H1 (cell line): ENCODE measurements at regions not wholly inside any gene's neighbourhood (a gene's known extent, or its start where the extent isn't known, plus 50 kb on each side); places are given as distances from the start of the nearest gene placed in this dataset.

Experiments
- CTCF ChIA-PET: fragments of 300-600 bp; sonication (Branson Sonifier 250); formaldehyde crosslinking; loops from one replicate; lab custom pipeline; 2021; ENCODE audit not compliant: partially characterized antibody; lab: Charles Lee
- POLR2A ChIA-PET: fragments of 300-600 bp; sonication (Branson Sonifier 250); formaldehyde crosslinking; loops from one replicate; lab custom pipeline; 2021; ENCODE audit warnings: inconsistent platforms; ENCODE audit not compliant: partially characterized antibody; lab: Charles Lee
- DNase-seq, 2 experiments: peaks; one replicate each; pipeline versions ENCODE4 v3.0.0 to v3.0.0-alpha.2; 2010 to 2022; ENCODE audit warnings: low spot score in 2 of 2, low read depth in 1 of 2, mixed read lengths in 1 of 2
- FAIRE-seq: peaks from 2 replicates; lab custom pipeline; 2011; peaks lifted over from hg19 to GRCh38; lab: Jason Lieb, UNC
- H2AFZ ChIP-seq: 2 replicates; pipeline ENCODE4 v1.8.1; 2012; ENCODE audit warnings: low read length, inconsistent platforms
- H2AK5ac ChIP-seq: 2 replicates; pipeline ENCODE4 v1.6.1; 2013; ENCODE audit warnings: low read depth, low read length
- H2BK120ac ChIP-seq: replicated peaks from 2 replicates; pipeline ENCODE3; 2013; ENCODE audit warnings: low read depth, low read length, inconsistent platforms
- H2BK12ac ChIP-seq: 2 replicates; pipeline ENCODE4 v1.6.1; 2013; ENCODE audit warnings: low read depth, low read length
- H2BK15ac ChIP-seq: 2 replicates; pipeline ENCODE4 v1.6.1; 2013; ENCODE audit warnings: low read length
- H2BK20ac ChIP-seq: 2 replicates; pipeline ENCODE4 v1.6.1; 2013; ENCODE audit warnings: low read length
- H2BK5ac ChIP-seq: 2 replicates; pipeline ENCODE4 v1.6.1; 2013; ENCODE audit warnings: low read depth, low read length
- H3K14ac ChIP-seq: 2 replicates; pipeline ENCODE4 v1.6.1; 2013; ENCODE audit warnings: inconsistent platforms; ENCODE audit not compliant: insufficient read length
- H3K18ac ChIP-seq: 2 replicates; pipeline ENCODE4 v1.6.1; 2013; ENCODE audit warnings: low read length; ENCODE audit errors: extremely low read depth
- H3K23ac ChIP-seq: 2 replicates; pipeline ENCODE4 v1.6.1; 2013; ENCODE audit warnings: inconsistent platforms; ENCODE audit not compliant: insufficient read length
- H3K23me2 ChIP-seq: 2 replicates; pipeline ENCODE4 v1.6.1; 2013; ENCODE audit warnings: low read depth, low read length
- H3K27ac ChIP-seq: 2 replicates; pipeline ENCODE4 v1.6.1; 2011; ENCODE audit warnings: low read depth, low read length, inconsistent platforms
- H3K27me3 ChIP-seq, 4 experiments: replicated peaks in 1 of 4; 1 replicate in 1 of 4; 2 replicates in 3 of 4; pipeline versions ENCODE4 v1.6.1 to v1.8.1; 2011 to 2013; ENCODE audit warnings: low read length in 3 of 4, mild to moderate bottlenecking in 3 of 4, inconsistent platforms in 2 of 4, mixed read lengths in 2 of 4, moderate library complexity in 1 of 4; ENCODE audit not compliant: control insufficient read depth in 3 of 4, insufficient read depth in 3 of 4; ENCODE audit errors: extremely low read depth in 1 of 4
- H3K36me3 ChIP-seq, 4 experiments: 2 replicates each; pipeline versions ENCODE4 v1.6.1 to v1.8.1; 2011 to 2013; ENCODE audit warnings: mild to moderate bottlenecking in 4 of 4, low read length in 3 of 4, moderate library complexity in 2 of 4, control low read depth in 1 of 4, inconsistent platforms in 1 of 4; ENCODE audit not compliant: insufficient read depth in 4 of 4, control insufficient read depth in 2 of 4
- H3K4ac ChIP-seq: replicated peaks from 2 replicates; pipeline ENCODE3; 2013; ENCODE audit warnings: low read length, low read depth, mixed read lengths, inconsistent platforms; ENCODE audit not compliant: insufficient read length
- H3K4me1 ChIP-seq, 4 experiments: replicated peaks in 1 of 4; 1 replicate in 1 of 4; 2 replicates in 3 of 4; pipeline versions ENCODE4 v1.6.1 to v1.8.1; 2011 to 2013; ENCODE audit warnings: low read length in 3 of 4, inconsistent platforms in 2 of 4, mixed read lengths in 1 of 4; ENCODE audit not compliant: insufficient read depth in 4 of 4, control insufficient read depth in 3 of 4
- H3K4me2 ChIP-seq, 2 experiments: 2 replicates each; pipeline versions ENCODE4 v1.6.1 to v1.8.1; 2011 to 2013; ENCODE audit warnings: low read depth in 2 of 2, low read length in 2 of 2, control low read depth in 1 of 2, inconsistent platforms in 1 of 2, mild to moderate bottlenecking in 1 of 2; ENCODE audit not compliant: insufficient read depth in 1 of 2
- H3K4me3 ChIP-seq, 4 experiments: fragments of 200-600, 300-600 bp in 1 of 4; sonication (generic), shearing (Covaris generic), sonication (Bioruptor Twin) in 1 of 4; 2 replicates each; pipeline versions ENCODE4 v1.5.1 to v1.8.1; 2011 to 2016; ENCODE audit warnings: low read length in 4 of 4, low read depth in 3 of 4, control low read depth in 2 of 4, inconsistent platforms in 2 of 4, mild to moderate bottlenecking in 2 of 4, mixed read lengths in 1 of 4, moderate library complexity in 1 of 4; ENCODE audit not compliant: insufficient read depth in 2 of 4; ENCODE audit errors: extremely low read depth in 1 of 4
- H3K56ac ChIP-seq: replicated peaks from 2 replicates; pipeline ENCODE3; 2013; ENCODE audit warnings: low read depth, mild to moderate bottlenecking, mixed read lengths, low read length, inconsistent platforms; ENCODE audit not compliant: insufficient read length
- H3K79me1 ChIP-seq: 2 replicates; pipeline ENCODE4 v1.6.1; 2013; ENCODE audit warnings: low read depth, low read length, control low read depth
- H3K79me2 ChIP-seq, 2 experiments: 2 replicates each; pipeline versions ENCODE4 v1.6.1 to v1.8.1; 2012 to 2013; ENCODE audit warnings: low read length in 2 of 2, mild to moderate bottlenecking in 2 of 2, inconsistent platforms in 1 of 2; ENCODE audit not compliant: insufficient read depth in 2 of 2, control insufficient read depth in 1 of 2
- H3K9ac ChIP-seq, 4 experiments: replicated peaks in 1 of 4; 1 replicate in 1 of 4; 2 replicates in 3 of 4; pipeline versions ENCODE4 v1.6.1 to v1.8.1; 2011 to 2013; ENCODE audit warnings: low read depth in 3 of 4, low read length in 3 of 4, control low read depth in 2 of 4, mild to moderate bottlenecking in 2 of 4, moderate library complexity in 2 of 4, inconsistent platforms in 1 of 4; ENCODE audit errors: extremely low read depth in 1 of 4
- H3K9me3 ChIP-seq, 2 experiments: 2 replicates each; pipeline versions ENCODE4 v1.6.1 to v1.8.1; 2012 to 2013; ENCODE audit warnings: mild to moderate bottlenecking in 2 of 2, moderate library complexity in 2 of 2, control low read depth in 1 of 2, inconsistent platforms in 1 of 2, low read depth in 1 of 2, low read length in 1 of 2, mixed read lengths in 1 of 2; ENCODE audit not compliant: insufficient read depth in 2 of 2
- H4K20me1 ChIP-seq, 2 experiments: replicated peaks in 1 of 2; 2 replicates each; pipeline versions ENCODE3 to v1.8.1; 2011 to 2013; ENCODE audit warnings: inconsistent platforms in 2 of 2, low read length in 2 of 2, mild to moderate bottlenecking in 1 of 2; ENCODE audit not compliant: insufficient read depth in 2 of 2, control insufficient read depth in 1 of 2
- H4K5ac ChIP-seq: 2 replicates; pipeline ENCODE4 v1.6.1; 2013; ENCODE audit warnings: low read length, low read depth, mixed read lengths, inconsistent platforms; ENCODE audit not compliant: insufficient read length
- H4K8ac ChIP-seq: 2 replicates; pipeline ENCODE4 v1.8.0; 2013; ENCODE audit warnings: mild to moderate bottlenecking, moderate library complexity, low read length, inconsistent platforms; ENCODE audit not compliant: insufficient read depth; ENCODE audit errors: extremely low read depth
- H4K91ac ChIP-seq: replicated peaks from 2 replicates; pipeline ENCODE3; 2013; ENCODE audit warnings: low read length, mixed read lengths, inconsistent platforms; ENCODE audit not compliant: insufficient read length
- CEBPB ChIP-seq: IDR thresholded peaks from 2 replicates; pipeline ENCODE4 v1.6.1; 2012; ENCODE audit warnings: low read depth, low read length
- GABPA ChIP-seq: IDR thresholded peaks from 2 replicates; pipeline ENCODE4 v1.6.1; 2011; ENCODE audit warnings: mild to moderate bottlenecking, low read length, moderate library complexity, borderline replicate concordance; ENCODE audit not compliant: insufficient read depth
- TCF12 ChIP-seq: IDR thresholded peaks from 2 replicates; pipeline ENCODE4 v1.6.1; 2011; ENCODE audit warnings: low read depth, mild to moderate bottlenecking, low read length
- WGBS, 2 experiments: shearing (Covaris generic) in 1 of 2; methylation state at CpG; one replicate each; pipeline versions ENCODE4 v1.1.6 to v1.1.7; 2013 to 2015; ENCODE audit warnings: low lambda C conversion rate in 2 of 2, mixed read lengths in 2 of 2, inconsistent platforms in 1 of 2, low coverage in 1 of 2, missing lambda C conversion rate in 1 of 2; ENCODE audit not compliant: insufficient replicate concordance in 2 of 2, insufficient coverage in 1 of 2, insufficient read length in 1 of 2; ENCODE audit errors: extremely low coverage in 1 of 2, missing lambda C conversion rate in 1 of 2; 5-methylcytosine and 5-hydroxymethylcytosine counted together

DNA sequence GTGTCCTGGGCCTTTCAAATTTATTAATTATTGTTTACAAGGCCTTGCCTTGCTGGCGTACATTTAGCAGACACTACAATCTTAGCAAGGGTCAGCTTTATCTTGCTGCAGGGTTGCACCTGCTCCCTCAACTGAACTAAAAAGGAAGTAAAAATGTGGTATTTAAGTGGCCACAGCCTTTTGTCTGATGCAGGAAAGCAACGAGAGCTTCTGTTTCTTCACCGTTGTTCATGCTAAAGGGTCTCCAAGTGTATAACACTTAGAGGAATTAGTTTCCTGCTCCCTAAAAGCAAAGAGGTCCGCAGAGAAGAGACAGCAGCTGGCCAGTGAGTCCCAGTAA lies 62.8 kb upstream of the EGLN3 start:
- no peaks in the 10 kb centered on the region for H3K36me3 ChIP-seq
- H3K56ac ChIP-seq, result no peak overlapping the region
- no peak overlapping the region for H4K5ac ChIP-seq
- H3K79me1 ChIP-seq, result no peaks in the 10 kb centered on the region
- ChIA-PET CTCF (interaction anchor here (1.2 kb wide), 1 partner anchor 84 kb away, joined by 3 read pairs; no protein-coding TSS in a partner anchor), POLR2A (no interaction called here)
- no peak overlapping the region for H3K4ac ChIP-seq
- H3K23ac ChIP-seq, result no peak overlapping the region
- H3K27ac ChIP-seq, result no peak overlapping the region
- H3K14ac ChIP-seq, result no peak overlapping the region
- no peak overlapping the region for H2BK120ac ChIP-seq
- no peak for DNase-seq
- H3K27me3 ChIP-seq, result no peaks in the 10 kb centered on the region
- H3K18ac ChIP-seq, result no peak overlapping the region
- H4K91ac ChIP-seq, result peak overlapping the region; percentile 29
- H2BK12ac ChIP-seq, result no peak overlapping the region
- no peaks in the 10 kb centered on the region for H3K23me2 ChIP-seq
- H3K4me1 ChIP-seq, result peaks cover 0 to 8% (median 3%) of the 10 kb centered on the region in 4 experiments; a peak in 1 of 7 replicates
- H2AFZ ChIP-seq, result no peak overlapping the region
- FAIRE-seq, result no peak
- no peak overlapping the region for H3K4me2 ChIP-seq
- 71% methylated on average over 4 of the region's 4 CpGs; no CpG with 5 or more reads in 1 of the 2 experiments for WGBS, 2 experiments
- no peak overlapping the region for H2BK15ac ChIP-seq
- H2AK5ac ChIP-seq, result no peak overlapping the region
- H3K79me2 ChIP-seq, result no peaks in the 10 kb centered on the region
- no peak overlapping the region for H2BK20ac ChIP-seq
- H3K9ac ChIP-seq, result no peak overlapping the region
- H3K4me3 ChIP-seq, result no peak overlapping the region
- H4K20me1 ChIP-seq, result no peaks in the 10 kb centered on the region
- TF ChIP-seq CEBPB (no peak), GABPA (no peak), TCF12 (no peak)
- no peak overlapping the region for H2BK5ac ChIP-seq
- H4K8ac ChIP-seq, result no peak overlapping the region
- H3K9me3 ChIP-seq, result no peaks in the 10 kb centered on the region
